ENCODE measurements at regions not wholly inside any gene's neighbourhood (a gene's known extent, or its start where the extent isn't known, plus 50 kb on each side); places are given as distances from the start of the nearest gene placed in this dataset.

- H3K27me3 Mint-ChIP-seq = no peaks in the 10 kb centered on the region
- ChIA-PET CTCF (ENCODE audit: partially characterized antibody) (no interaction called here), POLR2A (ENCODE audit: partially characterized antibody) (no interaction called here)
- H3K36me3 ChIP-seq (ENCODE audit: insufficient read depth, low read length) = no peaks in the 10 kb centered on the region
- no peaks in the 10 kb centered on the region for H3K9me3 ChIP-seq (ENCODE audit: control insufficient read depth in 1 of 2, low read length in 2 of 2)
- H3K27ac ChIP-seq (ENCODE audit: low read depth, low read length) = no peak overlapping the region
- H3K27me3 ChIP-seq (ENCODE audit: insufficient read depth, low read length) = no peaks in the 10 kb centered on the region
- H3K4me3 Mint-ChIP-seq = no peak overlapping the region
- DNase-seq = no peak
- no peak overlapping the region for H3K27ac Mint-ChIP-seq
- H3K4me3 ChIP-seq (ENCODE audit: low read length in 2 of 2) = no peak overlapping the region
- H3K36me3 Mint-ChIP-seq = no peaks in the 10 kb centered on the region
- no peaks in the 10 kb centered on the region for H3K4me1 Mint-ChIP-seq
- no peaks in the 10 kb centered on the region for H3K4me1 ChIP-seq (ENCODE audit: insufficient read depth, low read length)
- peaks cover 0 to 7% (median 3%) of the 10 kb centered on the region in 8 donors for H3K9me3 Mint-ChIP-seq
- intact Hi-C loops (cut with micrococcal nuclease) = no loop called here
These were observed 283.2 kb upstream of the LRRC7 start for GRCh38 chr1:69284508-69284907.

- Mint-ChIP-seq H3K36me3 (no peaks in the 10 kb centered on the region), H3K9me3 (peaks cover 0 to 7% (median 4%) of the 10 kb centered on the region in 8 donors), H3K27me3 (no peaks in the 10 kb centered on the region), H3K4me1 (no peaks in the 10 kb centered on the region), H3K4me3 (no peak overlapping the region), H3K27ac (no peak overlapping the region)
- Histone ChIP-seq H3K36me3 (ENCODE audit: insufficient read depth, low read length) (no peaks in the 10 kb centered on the region), H3K9me3 (ENCODE audit: control insufficient read depth in 1 of 2, low read length in 2 of 2) (no peaks in the 10 kb centered on the region), H3K27me3 (ENCODE audit: insufficient read depth, low read length) (no peaks in the 10 kb centered on the region), H3K4me3 (ENCODE audit: low read length in 2 of 2) (no peak overlapping the region), H3K4me1 (ENCODE audit: insufficient read depth, low read length) (no peaks in the 10 kb centered on the region), H3K27ac (ENCODE audit: low read depth, low read length) (no peak overlapping the region)
- ChIA-PET CTCF (ENCODE audit: partially characterized antibody) (no interaction called here), POLR2A (ENCODE audit: partially characterized antibody) (no interaction called here)
- no peak for DNase-seq
- intact Hi-C loops (cut with micrococcal nuclease) = no loop called here
These were observed 279.3 kb upstream of the LRRC7 start for GRCh38 chr1:69288416-69288815.

GRCh38 chr1:69290291-69290690 is 277.4 kb upstream of the LRRC7 start:
- Mint-ChIP-seq H3K4me1 (no peaks in the 10 kb centered on the region), H3K36me3 (no peaks in the 10 kb centered on the region), H3K27ac (no peak overlapping the region), H3K27me3 (no peaks in the 10 kb centered on the region), H3K9me3 (peaks cover 0 to 9% (median 4%) of the 10 kb centered on the region in 8 donors), H3K4me3 (no peak overlapping the region)
- intact Hi-C loops (cut with micrococcal nuclease) = no loop called here
- no peaks in the 10 kb centered on the region for H3K9me3 ChIP-seq (ENCODE audit: control insufficient read depth in 1 of 2, low read length in 2 of 2)
- H3K4me3 ChIP-seq (ENCODE audit: low read length in 2 of 2) = no peak overlapping the region
- no peak for DNase-seq
- ChIA-PET POLR2A (ENCODE audit: partially characterized antibody) (no interaction called here), CTCF (ENCODE audit: partially characterized antibody) (no interaction called here)
- H3K4me1 ChIP-seq (ENCODE audit: insufficient read depth, low read length) = no peaks in the 10 kb centered on the region
- H3K27ac ChIP-seq (ENCODE audit: low read depth, low read length) = no peak overlapping the region
- no peaks in the 10 kb centered on the region for H3K27me3 ChIP-seq (ENCODE audit: insufficient read depth, low read length)
- H3K36me3 ChIP-seq (ENCODE audit: insufficient read depth, low read length) = no peaks in the 10 kb centered on the region

GRCh38 chr1:69291541-69291940 is 276.2 kb upstream of the LRRC7 start:
- H3K27ac ChIP-seq (ENCODE audit: low read depth, low read length) = no peak overlapping the region
- no peaks in the 10 kb centered on the region for H3K36me3 ChIP-seq (ENCODE audit: insufficient read depth, low read length)
- Mint-ChIP-seq H3K9me3 (peaks cover 0 to 9% (median 3%) of the 10 kb centered on the region in 8 donors), H3K36me3 (no peaks in the 10 kb centered on the region), H3K27ac (no peak overlapping the region), H3K4me3 (no peak overlapping the region), H3K27me3 (no peaks in the 10 kb centered on the region), H3K4me1 (no peaks in the 10 kb centered on the region)
- no peak overlapping the region for H3K4me3 ChIP-seq (ENCODE audit: low read length in 2 of 2)
- no peaks in the 10 kb centered on the region for H3K27me3 ChIP-seq (ENCODE audit: insufficient read depth, low read length)
- H3K9me3 ChIP-seq (ENCODE audit: control insufficient read depth in 1 of 2, low read length in 2 of 2) = no peaks in the 10 kb centered on the region
- DNase-seq = no peak
- intact Hi-C loops (cut with micrococcal nuclease) = no loop called here
- H3K4me1 ChIP-seq (ENCODE audit: insufficient read depth, low read length) = no peaks in the 10 kb centered on the region
- ChIA-PET POLR2A (ENCODE audit: partially characterized antibody) (no interaction called here), CTCF (ENCODE audit: partially characterized antibody) (no interaction called here)

GRCh38 chr1:69292833-69293232 is 274.9 kb upstream of the LRRC7 start:
- Histone ChIP-seq H3K4me3 (ENCODE audit: low read length in 2 of 2) (no peak overlapping the region), H3K27ac (ENCODE audit: low read depth, low read length) (no peak overlapping the region), H3K9me3 (ENCODE audit: control insufficient read depth in 1 of 2, low read length in 2 of 2) (no peaks in the 10 kb centered on the region), H3K36me3 (ENCODE audit: insufficient read depth, low read length) (no peaks in the 10 kb centered on the region), H3K27me3 (ENCODE audit: insufficient read depth, low read length) (no peaks in the 10 kb centered on the region), H3K4me1 (ENCODE audit: insufficient read depth, low read length) (no peaks in the 10 kb centered on the region)
- no peak overlapping the region for H3K4me3 Mint-ChIP-seq
- CTCF ChIA-PET (ENCODE audit: partially characterized antibody) = no interaction called here
- intact Hi-C loops (cut with micrococcal nuclease) = no loop called here
- H3K4me1 Mint-ChIP-seq = no peaks in the 10 kb centered on the region
- no peaks in the 10 kb centered on the region for H3K27me3 Mint-ChIP-seq
- H3K9me3 Mint-ChIP-seq = peaks cover 0 to 9% (median 3%) of the 10 kb centered on the region in 8 donors
- no peak overlapping the region for H3K27ac Mint-ChIP-seq
- DNase-seq = no peak
- POLR2A ChIA-PET (ENCODE audit: partially characterized antibody) = no interaction called here
- no peaks in the 10 kb centered on the region for H3K36me3 Mint-ChIP-seq

- ChIA-PET CTCF (ENCODE audit: partially characterized antibody) (no interaction called here), POLR2A (ENCODE audit: partially characterized antibody) (no interaction called here)
- intact Hi-C loops (cut with micrococcal nuclease) = no loop called here
- no peaks in the 10 kb centered on the region for H3K4me1 Mint-ChIP-seq
- no peak overlapping the region for H3K4me3 Mint-ChIP-seq
- no peak overlapping the region for H3K27ac Mint-ChIP-seq
- H3K27ac ChIP-seq (ENCODE audit: low read depth, low read length) = no peak overlapping the region
- H3K36me3 Mint-ChIP-seq = no peaks in the 10 kb centered on the region
- H3K9me3 ChIP-seq (ENCODE audit: control insufficient read depth in 1 of 2, low read length in 2 of 2) = no peaks in the 10 kb centered on the region
- H3K36me3 ChIP-seq (ENCODE audit: insufficient read depth, low read length) = no peaks in the 10 kb centered on the region
- no peak overlapping the region for H3K4me3 ChIP-seq (ENCODE audit: low read length in 2 of 2)
- DNase-seq = no peak
- H3K9me3 Mint-ChIP-seq = peaks cover 0 to 14% (median 2%) of the 10 kb centered on the region in 8 donors
- no peaks in the 10 kb centered on the region for H3K4me1 ChIP-seq (ENCODE audit: insufficient read depth, low read length)
- no peaks in the 10 kb centered on the region for H3K27me3 Mint-ChIP-seq
- H3K27me3 ChIP-seq (ENCODE audit: insufficient read depth, low read length) = no peaks in the 10 kb centered on the region
These were observed 273.6 kb upstream of the LRRC7 start for GRCh38 chr1:69294171-69294570.

- ChIA-PET POLR2A (ENCODE audit: partially characterized antibody) (no interaction called here), CTCF (ENCODE audit: partially characterized antibody) (no interaction called here)
- no peaks in the 10 kb centered on the region for H3K36me3 Mint-ChIP-seq
- Histone ChIP-seq H3K9me3 (ENCODE audit: control insufficient read depth in 1 of 2, low read length in 2 of 2) (no peaks in the 10 kb centered on the region), H3K36me3 (ENCODE audit: insufficient read depth, low read length) (no peaks in the 10 kb centered on the region), H3K27me3 (ENCODE audit: insufficient read depth, low read length) (no peaks in the 10 kb centered on the region), H3K4me1 (ENCODE audit: insufficient read depth, low read length) (no peaks in the 10 kb centered on the region), H3K4me3 (ENCODE audit: low read length in 2 of 2) (no peak overlapping the region), H3K27ac (ENCODE audit: low read depth, low read length) (no peak overlapping the region)
- no peak overlapping the region for H3K4me3 Mint-ChIP-seq
- H3K4me1 Mint-ChIP-seq = no peaks in the 10 kb centered on the region
- no peak for DNase-seq
- H3K27ac Mint-ChIP-seq = no peak overlapping the region
- intact Hi-C loops (cut with micrococcal nuclease) = no loop called here
- no peaks in the 10 kb centered on the region for H3K27me3 Mint-ChIP-seq
- H3K9me3 Mint-ChIP-seq = peaks cover 0 to 9% (median 1%) of the 10 kb centered on the region in 8 donors
These were observed 272.5 kb upstream of the LRRC7 start for GRCh38 chr1:69295265-69295664.

- Histone ChIP-seq H3K4me1 (ENCODE audit: insufficient read depth, low read length) (no peaks in the 10 kb centered on the region), H3K36me3 (ENCODE audit: insufficient read depth, low read length) (no peaks in the 10 kb centered on the region), H3K27ac (ENCODE audit: low read depth, low read length) (no peak overlapping the region), H3K27me3 (ENCODE audit: insufficient read depth, low read length) (no peaks in the 10 kb centered on the region), H3K9me3 (ENCODE audit: control insufficient read depth in 1 of 2, low read length in 2 of 2) (no peaks in the 10 kb centered on the region), H3K4me3 (ENCODE audit: low read length in 2 of 2) (no peak overlapping the region)
- Mint-ChIP-seq H3K27ac (no peak overlapping the region), H3K4me3 (no peak overlapping the region), H3K4me1 (no peaks in the 10 kb centered on the region), H3K27me3 (no peaks in the 10 kb centered on the region), H3K36me3 (no peaks in the 10 kb centered on the region), H3K9me3 (peaks cover 0 to 16% (median 6%) of the 10 kb centered on the region in 8 donors)
- no peak for DNase-seq
- CTCF ChIA-PET (ENCODE audit: partially characterized antibody) = no interaction called here
- POLR2A ChIA-PET (ENCODE audit: partially characterized antibody) = no interaction called here
- intact Hi-C loops (cut with micrococcal nuclease) = no loop called here
These were observed 262.1 kb upstream of the LRRC7 start for GRCh38 chr1:69305621-69306020.

All from CD4-positive, alpha-beta memory T cell (primary cell).